ENCODE measurements at regions not wholly inside any gene's neighbourhood (a gene's known extent, or its start where the extent isn't known, plus 50 kb on each side); places are given as distances from the start of the nearest gene placed in this dataset.

DNA sequence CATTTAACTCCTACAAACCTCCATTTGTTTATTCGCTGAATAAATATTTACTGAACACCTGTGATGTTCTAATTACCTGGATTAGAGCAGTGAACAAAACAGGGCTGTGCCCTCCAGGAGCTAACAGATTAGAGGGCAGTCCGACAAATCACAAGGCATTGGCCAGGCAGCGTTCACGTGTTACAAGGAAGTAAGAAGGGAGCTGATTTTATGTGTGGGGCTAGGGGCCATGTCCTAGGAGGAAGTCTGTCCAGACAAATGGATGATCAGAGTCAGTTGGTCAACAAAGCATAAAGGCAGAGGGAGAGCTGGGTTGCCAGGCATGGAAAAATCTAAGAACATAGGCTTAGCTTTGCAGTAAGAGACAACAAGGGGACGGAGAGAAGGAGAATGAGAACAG is 57.3 kb upstream of the BACE2 start:
- in situ Hi-C loops (cut with MboI; ENCODE audit: low sequenced_read_pairs): no loop called here

DNA sequence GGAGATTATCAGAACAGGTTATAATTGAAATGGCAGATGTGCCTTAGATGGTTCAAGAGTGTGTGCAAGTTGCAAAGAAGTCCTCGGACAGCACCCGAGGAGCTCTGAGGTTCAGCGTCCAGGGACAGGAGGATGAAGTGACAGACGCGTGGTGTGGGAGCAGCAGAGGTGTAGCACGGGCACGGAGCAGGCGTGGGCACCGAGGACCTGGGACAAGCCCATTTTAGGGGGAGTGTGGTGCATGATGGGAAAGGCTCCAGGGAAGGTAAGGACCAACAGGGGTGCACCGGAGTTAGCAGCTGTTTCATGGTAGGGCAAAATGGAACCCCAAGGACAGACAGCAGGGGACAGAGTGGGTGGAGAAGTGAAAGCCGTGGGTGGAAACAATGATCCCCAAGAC is 56.3 kb upstream of the BACE2 start:
- in situ Hi-C loops (cut with MboI; ENCODE audit: low sequenced_read_pairs): no loop called here

DNA sequence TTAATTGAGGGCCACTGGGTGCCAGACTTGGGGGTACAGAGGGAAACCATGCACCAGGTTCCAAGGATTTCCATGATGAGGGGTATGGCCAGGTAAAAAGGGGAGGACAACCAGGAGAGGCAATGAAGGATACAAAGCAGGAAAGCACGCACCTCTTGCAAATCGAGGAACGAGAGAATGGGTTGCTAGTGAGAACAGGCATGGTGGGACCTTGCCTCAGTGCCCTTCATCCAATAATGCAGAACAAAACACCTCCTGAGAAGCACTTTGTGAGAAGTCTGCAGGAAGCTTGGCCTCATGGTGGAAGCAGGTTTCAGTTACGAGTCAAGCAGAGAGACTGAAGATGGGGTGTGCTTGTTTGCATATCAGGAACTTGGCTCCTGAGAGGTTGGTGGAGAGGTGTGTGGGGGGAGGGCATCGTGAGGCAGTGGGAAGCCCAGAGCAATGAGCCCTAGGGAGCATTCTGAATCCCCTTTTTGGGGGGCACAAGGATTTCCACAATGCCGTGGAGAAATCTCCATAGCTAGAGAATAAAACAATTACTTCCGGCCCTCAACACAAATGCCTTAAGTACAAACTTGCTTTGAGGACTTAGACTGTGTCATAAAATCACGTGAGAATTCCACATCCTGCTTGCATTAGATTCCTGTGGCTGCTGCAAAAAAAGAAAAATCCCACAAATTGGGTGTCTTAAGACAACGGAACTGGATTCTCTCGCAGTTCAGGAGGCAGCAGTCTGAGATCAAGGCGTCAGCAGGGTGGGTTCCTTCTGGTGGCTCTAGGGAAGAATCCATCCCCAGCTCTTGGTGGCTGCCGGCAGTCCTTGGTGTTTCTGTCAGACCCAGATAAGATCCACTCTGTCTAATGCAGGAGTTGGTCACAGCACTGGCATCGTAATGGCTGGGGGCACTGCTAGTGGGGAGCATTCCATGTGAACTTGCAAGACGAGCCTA is 54.9 kb upstream of the BACE2 start:
- in situ Hi-C loops (cut with MboI; ENCODE audit: low sequenced_read_pairs): no loop called here

DNA sequence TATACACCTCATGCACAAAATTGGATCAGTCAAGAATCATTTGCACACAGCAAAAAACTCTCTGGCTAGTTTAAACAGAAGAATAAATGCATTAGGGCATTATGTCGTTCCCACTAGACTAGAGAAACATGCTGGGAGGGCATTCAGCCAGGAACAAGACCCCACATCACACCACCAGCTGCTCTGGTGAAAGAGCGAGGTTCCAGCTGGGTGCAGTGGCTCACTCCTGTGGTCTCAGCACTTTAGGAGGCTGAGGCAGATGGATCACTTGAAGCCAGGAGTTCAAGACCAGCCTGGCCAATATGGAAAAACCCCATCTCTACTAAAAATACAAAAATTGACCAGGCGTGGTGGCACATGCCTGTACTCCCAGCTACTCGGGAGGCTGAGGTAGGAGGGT is 52.1 kb upstream of the BACE2 start:
- in situ Hi-C loops (cut with MboI; ENCODE audit: low sequenced_read_pairs): no loop called here
